SK-N-MC (cell line): ENCODE measurements at regions not wholly inside any gene's neighbourhood (a gene's known extent, or its start where the extent isn't known, plus 50 kb on each side); places are given as distances from the start of the nearest gene placed in this dataset.

Experiments used
- EZH2 ChIP-seq: fragments of 200-600 bp; sonication (generic); IDR thresholded peaks from one replicate; pipeline ENCODE4 v1.6.1; 2017; ENCODE audit warnings: antibody characterized with exemption
- POLR2AphosphoS5 ChIP-seq: IDR thresholded peaks from 2 replicates; pipeline ENCODE4 v1.6.1; 2012; ENCODE audit warnings: mild to moderate bottlenecking, low read depth, low read length, borderline replicate concordance

DNA sequence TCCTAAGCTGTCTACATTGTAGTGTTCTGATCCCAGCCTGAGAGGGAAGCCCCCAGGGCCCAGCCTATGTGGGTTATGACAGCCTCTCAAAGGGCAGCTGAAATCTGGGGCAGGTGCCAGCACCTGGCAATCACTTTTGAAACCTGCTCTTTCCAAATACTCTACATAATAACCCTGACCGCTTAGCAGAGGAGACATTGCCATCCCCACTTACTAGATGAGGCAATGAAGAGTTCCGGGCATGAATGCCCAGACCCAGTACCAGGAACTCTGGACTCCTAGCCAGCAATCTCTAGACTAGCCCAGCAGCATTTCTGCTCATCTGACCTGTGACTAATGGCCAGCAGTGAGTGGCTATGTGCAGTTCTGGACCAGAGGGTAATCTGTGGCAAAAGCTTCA lies 412.4 kb upstream of the CADM1 start:
- TF ChIP-seq EZH2 (no peak), POLR2AphosphoS5 (no peak)
